GM18867 (cell line): ENCODE measurements at regions not wholly inside any gene's neighbourhood (a gene's known extent, or its start where the extent isn't known, plus 50 kb on each side); places are given as distances from the start of the nearest gene placed in this dataset.

Experiments
- ATAC-seq: cut with Tn5 transposase; IDR thresholded peaks from one replicate; pipeline ENCODE4 v1.9.1; 2021; ENCODE audit warnings: mild to moderate bottlenecking, moderate library complexity; ENCODE audit not compliant: unreplicated experiment

GRCh38 chr14:99063620-99064225, 208.3 kb downstream of the BCL11B start:
- no peak for ATAC-seq

- ATAC-seq: no peak
These were observed 207.6 kb downstream of the BCL11B start for GRCh38 chr14:99064262-99064954.

- no peak for ATAC-seq
These were observed 206.4 kb downstream of the BCL11B start for GRCh38 chr14:99065551-99065950.

GRCh38 chr14:99066378-99066777, 205.6 kb downstream of the BCL11B start:
- ATAC-seq: no peak

DNA sequence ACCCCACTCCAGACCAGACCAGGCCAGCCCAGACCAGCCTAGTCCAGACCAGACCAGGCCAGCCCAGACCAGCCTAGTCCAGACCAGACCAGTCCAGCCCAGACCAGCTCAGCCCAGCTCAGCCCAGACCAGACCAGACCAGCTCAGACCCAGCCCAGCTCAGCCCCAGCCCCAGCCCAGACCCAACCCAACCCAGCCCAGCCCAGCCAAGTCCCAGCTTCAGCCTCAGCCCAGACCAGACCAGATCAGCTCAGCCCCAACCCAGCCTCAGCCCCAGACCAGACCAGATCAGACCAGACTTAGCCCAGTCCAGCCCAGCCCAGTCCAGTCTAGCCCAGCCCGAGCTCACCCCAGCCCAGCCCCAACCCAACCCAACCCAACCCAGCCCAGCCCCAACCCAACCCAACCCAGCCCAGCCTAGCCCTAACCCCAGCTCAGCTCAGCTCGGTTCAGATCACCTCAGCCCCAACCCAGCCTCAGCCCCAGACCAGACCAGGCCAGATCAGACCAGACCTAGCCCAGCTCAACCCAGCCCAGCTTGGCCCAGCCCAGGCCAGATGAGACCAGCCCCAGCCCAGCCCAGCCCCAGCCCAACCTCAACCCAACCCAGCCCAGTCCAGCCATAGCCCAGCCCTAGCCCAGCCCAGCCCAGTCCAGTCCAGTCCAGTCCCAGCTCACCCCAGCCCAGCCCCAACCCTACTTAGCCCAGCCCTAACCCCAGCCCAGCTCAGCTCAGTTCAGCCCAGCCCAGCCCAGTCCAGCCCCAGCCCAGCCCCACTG, 204.7 kb downstream of the BCL11B start:
- no peak for ATAC-seq

GRCh38 chr14:99067927-99068326, 204.1 kb downstream of the BCL11B start:
- no peak for ATAC-seq

GRCh38 chr14:99069946-99070345, 202.1 kb downstream of the BCL11B start:
- no peak for ATAC-seq

DNA sequence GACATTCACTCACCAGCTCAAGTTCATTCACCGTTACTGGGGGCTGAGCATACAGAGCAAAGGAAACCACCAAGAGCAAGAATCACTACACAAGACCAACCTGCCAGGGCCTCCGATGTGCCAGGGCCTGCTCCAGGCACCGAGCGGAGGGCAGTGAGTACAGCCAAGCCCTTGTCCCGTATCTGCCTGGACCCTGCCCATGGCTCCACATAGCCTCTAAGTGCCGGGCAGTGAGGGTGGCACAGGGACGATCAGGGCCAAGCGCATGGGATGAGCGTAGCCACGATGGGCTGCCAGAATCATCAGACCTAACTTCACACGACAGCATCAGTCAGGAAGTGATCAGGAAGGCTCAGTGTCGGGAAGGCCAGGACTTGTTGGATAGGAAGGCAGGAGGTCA, 199.6 kb downstream of the BCL11B start:
- ATAC-seq: no peak

DNA sequence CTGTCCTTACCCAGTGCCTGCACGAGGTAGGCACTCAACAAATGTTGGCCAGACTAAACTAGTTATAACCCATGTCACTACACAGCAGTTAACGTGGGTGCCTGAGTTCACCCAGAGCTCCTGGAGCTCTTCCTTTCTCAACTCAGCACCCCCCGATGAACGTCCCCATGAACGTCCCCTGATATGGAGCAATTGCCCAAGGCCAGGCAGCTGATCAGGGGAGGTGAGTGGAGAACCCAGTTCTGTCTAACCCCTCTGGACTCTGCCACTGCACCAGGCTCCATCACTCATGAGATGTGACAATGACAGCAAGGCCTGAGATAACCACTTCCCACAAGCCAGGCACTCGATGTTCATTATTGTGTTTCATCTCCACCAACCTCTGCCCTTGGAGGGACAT, 199.0 kb downstream of the BCL11B start:
- no peak for ATAC-seq

DNA sequence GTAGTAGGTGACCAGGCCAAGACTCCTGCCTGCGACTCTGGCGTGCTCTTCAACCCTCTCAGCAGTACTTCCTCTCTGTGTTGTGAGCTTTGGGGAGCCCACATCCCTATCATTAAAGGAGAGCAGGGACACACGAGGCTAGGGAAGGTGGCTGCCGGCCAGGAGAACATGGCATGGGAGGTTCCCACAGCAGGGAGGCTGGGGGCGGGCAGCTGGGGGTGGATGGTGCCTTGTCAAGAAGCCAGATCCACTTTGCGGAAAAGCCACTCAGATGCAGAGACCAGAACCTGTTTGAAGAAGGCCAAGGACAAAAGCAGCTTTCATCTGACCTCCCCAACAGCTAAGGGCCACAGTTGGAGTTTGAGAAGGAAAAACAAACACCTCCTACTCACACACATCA, 198.6 kb downstream of the BCL11B start:
- ATAC-seq: no peak

DNA sequence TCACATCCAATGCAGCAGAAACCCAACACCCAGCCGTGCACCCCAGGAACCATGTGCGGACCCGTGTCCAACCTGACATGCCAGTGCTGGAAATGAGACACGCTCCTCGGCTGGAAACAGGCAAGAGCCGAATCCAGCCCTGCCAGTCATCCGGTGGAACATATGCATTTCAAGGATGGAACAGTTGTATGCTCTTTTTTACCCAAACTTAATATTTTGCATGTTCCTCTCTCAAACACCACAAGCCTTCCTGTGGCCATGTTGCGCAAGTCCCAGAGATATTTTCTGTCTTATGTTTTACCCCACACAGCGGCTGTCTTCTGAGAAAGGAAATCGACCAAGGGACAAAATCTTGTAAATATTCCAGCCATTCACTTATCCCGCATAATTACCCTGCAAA, 196.9 kb downstream of the BCL11B start:
- ATAC-seq: no peak

DNA sequence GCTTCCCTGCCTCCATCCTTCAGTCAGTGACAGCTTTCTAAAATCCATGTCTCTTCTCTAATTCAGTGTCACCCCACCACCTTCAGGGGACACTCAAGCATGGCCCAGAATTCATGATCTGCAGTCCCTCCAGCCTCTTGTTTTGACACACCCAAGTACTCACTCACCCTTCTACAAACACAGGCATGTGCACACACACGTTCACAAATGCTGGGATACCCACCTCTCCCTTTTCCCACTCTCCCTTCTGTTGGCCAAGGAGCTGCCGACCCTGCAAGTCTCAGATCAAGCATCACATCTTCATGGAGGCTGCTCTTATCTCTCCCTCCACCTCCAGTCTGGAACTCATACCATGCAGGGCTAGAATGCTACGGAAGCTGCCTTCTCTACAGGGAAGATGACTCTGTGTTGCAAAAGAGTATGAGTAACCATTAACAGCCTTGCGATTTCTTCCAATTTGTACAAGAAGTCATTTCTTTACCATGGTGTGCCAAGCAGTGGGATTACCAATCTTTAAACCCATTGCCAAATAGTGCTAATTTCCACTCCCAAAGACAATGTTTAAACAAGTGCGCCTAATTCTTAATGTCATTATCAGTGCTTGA, 196.1 kb downstream of the BCL11B start:
- no peak for ATAC-seq

GRCh38 chr14:99077076-99077843, 194.7 kb downstream of the BCL11B start:
- no peak for ATAC-seq

DNA sequence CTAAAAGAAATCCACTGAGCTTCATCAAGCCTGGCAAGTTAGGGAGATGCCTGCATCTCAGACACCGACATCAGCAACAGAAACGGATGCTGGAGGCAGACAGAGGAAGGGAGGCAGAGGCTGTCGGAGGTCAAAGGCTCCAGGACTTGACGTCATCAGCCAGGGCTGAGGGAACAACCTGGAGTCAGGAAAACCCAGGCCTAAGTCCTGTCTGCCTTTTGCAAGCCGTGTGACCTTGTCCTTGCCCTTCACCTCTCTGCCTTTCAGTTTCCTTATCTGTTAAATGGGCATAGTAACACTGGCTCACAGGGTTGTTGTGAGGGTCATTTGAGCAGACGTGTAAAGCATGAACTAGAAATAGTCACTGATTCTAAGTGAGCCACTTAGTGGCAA, 194.2 kb downstream of the BCL11B start:
- no peak for ATAC-seq

- no peak for ATAC-seq
These were observed 193.6 kb downstream of the BCL11B start for GRCh38 chr14:99078426-99078825.

GRCh38 chr14:99079061-99079727, 192.8 kb downstream of the BCL11B start:
- no peak for ATAC-seq

DNA sequence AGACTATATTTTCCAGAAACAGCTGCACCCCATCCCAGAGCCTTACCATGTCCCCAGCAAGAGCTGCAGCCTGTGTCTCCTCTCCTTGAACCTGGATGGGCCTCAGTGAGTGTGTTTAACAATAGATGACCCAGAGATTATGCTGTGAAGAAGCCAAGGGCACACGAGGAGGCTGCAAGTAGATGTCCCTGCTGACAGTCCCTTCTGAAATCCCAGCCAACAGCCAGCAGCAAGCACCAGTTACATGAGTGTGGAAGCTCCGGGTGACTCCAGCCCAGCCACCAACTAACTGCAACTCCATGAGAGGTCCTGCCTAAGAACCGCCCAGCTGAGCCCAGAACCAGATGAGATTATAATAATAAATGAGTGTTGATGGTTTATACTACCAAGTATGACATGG, 191.7 kb downstream of the BCL11B start:
- ATAC-seq: no peak

DNA sequence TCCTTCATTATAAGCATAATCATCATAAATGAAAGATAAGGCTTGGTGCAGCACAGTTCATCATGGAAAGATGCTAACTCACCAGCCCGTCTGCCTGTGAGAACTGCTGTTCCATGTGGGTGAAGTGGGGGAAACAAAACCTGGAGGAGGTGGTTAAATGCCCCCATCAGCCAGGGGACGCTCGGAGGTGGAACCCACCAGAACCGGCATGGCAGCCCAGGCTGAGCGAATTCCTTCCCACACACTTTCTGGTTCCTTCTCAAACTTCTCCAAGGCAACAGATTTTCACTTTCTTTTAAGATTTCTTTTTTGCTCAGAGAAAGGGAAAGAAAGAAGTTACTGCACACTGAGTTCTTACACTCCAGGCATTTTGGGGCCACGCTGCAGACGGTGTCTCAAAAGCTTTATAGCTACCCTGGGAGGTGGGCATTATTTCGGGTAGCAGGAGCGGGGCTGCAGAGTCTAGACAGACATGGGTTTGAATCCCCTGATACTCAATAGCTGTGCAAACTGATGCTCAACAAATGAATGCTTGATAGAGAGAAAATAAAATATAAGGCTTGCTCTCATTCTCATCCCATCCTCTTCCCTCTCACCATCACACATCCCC, 190.7 kb downstream of the BCL11B start:
- no peak for ATAC-seq

DNA sequence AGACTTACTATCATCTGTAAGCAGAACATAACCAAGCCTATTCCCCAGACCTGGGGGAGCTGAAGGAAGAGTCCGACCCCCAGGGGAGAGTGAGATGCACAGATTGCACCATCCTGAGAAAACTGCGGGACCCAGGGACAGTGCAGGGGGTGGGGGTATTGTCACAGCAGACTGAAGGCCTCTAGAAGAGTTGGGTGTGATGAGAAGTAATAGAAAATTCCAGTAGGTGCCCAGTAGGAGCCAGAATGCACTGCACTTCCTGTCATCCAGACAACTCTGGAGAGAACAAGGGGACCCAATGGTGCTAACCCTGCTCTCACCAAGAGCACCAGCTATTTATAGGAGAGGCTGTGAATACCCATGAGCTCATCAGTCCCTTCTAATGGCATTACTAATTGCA, 190.1 kb downstream of the BCL11B start:
- no peak for ATAC-seq
